ENCODE measurements at regions not wholly inside any gene's neighbourhood (a gene's known extent, or its start where the extent isn't known, plus 50 kb on each side); places are given as distances from the start of the nearest gene placed in this dataset.

- TF ChIP-seq RAD21 (IDR thresholded peaks at IDR 0.05; ENCODE audit: low read depth) = no peak
- no peak for TF ChIP-seq TAF1 (IDR thresholded peaks at IDR 0.05; ENCODE audit: low read depth)
- TF ChIP-seq EGR1 (IDR thresholded peaks at IDR 0.05) = no peak
- TF ChIP-seq YY1 (IDR thresholded peaks at IDR 0.05; ENCODE audit: low read depth) = no peak
- no peak for TF ChIP-seq CREB1 (IDR thresholded peaks at IDR 0.05; ENCODE audit: low read depth)
- no peak for TF ChIP-seq USF1 (IDR thresholded peaks at IDR 0.05)
- TF ChIP-seq TEAD4 (IDR thresholded peaks at IDR 0.05) = no peak
- TF ChIP-seq MAX (IDR thresholded peaks at IDR 0.05) = no peak
- no peak; the same call in 1 of the 2 replicates for TF ChIP-seq CEBPB (IDR thresholded peaks at IDR 0.05)
- no peak for TF ChIP-seq EP300 (IDR thresholded peaks at IDR 0.05; ENCODE audit: borderline replicate concordance)
- TF ChIP-seq REST (IDR thresholded peaks at IDR 0.05; ENCODE audit: low read depth) = no peak
Observed at GRCh38 chr4:45527160-45527559, 596.7 kb downstream of the GABRG1 start.

All from Ishikawa (cell line).